AG09309 (cell line): ENCODE measurements at regions not wholly inside any gene's neighbourhood (a gene's known extent, or its start where the extent isn't known, plus 50 kb on each side); places are given as distances from the start of the nearest gene placed in this dataset.

Source experiments
- DNase-seq: peaks from one replicate; pipeline ENCODE4 v3.0.0-alpha.2; 2010; ENCODE audit warnings: low read depth
- H3K4me3 ChIP-seq: 2 replicates; pipeline ENCODE4 v1.5.1; 2011; ENCODE audit warnings: mild to moderate bottlenecking, low read depth, low read length, moderate library complexity; ENCODE audit not compliant: control insufficient read depth
- CTCF ChIP-seq: IDR thresholded peaks from 2 replicates; pipeline ENCODE4 v1.5.1; 2011; ENCODE audit warnings: mild to moderate bottlenecking, low read depth, low read length, inconsistent platforms; ENCODE audit not compliant: insufficient read depth, control insufficient read depth; ENCODE audit errors: missing control alignments

GRCh38 chr5:85533341-85534047 lies 1084.2 kb upstream of the COX7C start:
- no peak for TF ChIP-seq CTCF
- no peak for DNase-seq

GRCh38 chr5:85538362-85538761 lies 1079.4 kb upstream of the COX7C start:
- no peak for DNase-seq
- H3K4me3 ChIP-seq: no peak overlapping the region
- no peak for TF ChIP-seq CTCF

More at GRCh38 chr5:85533341-85534047, 1084.2 kb upstream of the COX7C start:
- no peak overlapping the region for H3K4me3 ChIP-seq

- DNase-seq: no peak
- H3K4me3 ChIP-seq: no peak overlapping the region
- TF ChIP-seq CTCF: no peak
These were observed 1072.6 kb upstream of the COX7C start for GRCh38 chr5:85545129-85545528.

GRCh38 chr5:85549229-85549628 lies 1068.5 kb upstream of the COX7C start:
- TF ChIP-seq CTCF: no peak
- DNase-seq: no peak
- H3K4me3 ChIP-seq: no peak overlapping the region

- no peak for DNase-seq
- H3K4me3 ChIP-seq: no peak overlapping the region
- TF ChIP-seq CTCF: no peak
These were observed 1067.7 kb upstream of the COX7C start for GRCh38 chr5:85549836-85550599.

- no peak for DNase-seq
- H3K4me3 ChIP-seq: no peak overlapping the region
- no peak for TF ChIP-seq CTCF
These were observed 1061.3 kb upstream of the COX7C start for GRCh38 chr5:85556464-85556863.
